ENCODE measurements at regions not wholly inside any gene's neighbourhood (a gene's known extent, or its start where the extent isn't known, plus 50 kb on each side); places are given as distances from the start of the nearest gene placed in this dataset.

- 36% methylated on average over 7 of the region's 7 CpGs for WGBS (ENCODE audit: insufficient coverage, low coverage, low lambda C conversion rate, missing lambda C conversion rate)
- TF ChIP-seq, protein P1, sequence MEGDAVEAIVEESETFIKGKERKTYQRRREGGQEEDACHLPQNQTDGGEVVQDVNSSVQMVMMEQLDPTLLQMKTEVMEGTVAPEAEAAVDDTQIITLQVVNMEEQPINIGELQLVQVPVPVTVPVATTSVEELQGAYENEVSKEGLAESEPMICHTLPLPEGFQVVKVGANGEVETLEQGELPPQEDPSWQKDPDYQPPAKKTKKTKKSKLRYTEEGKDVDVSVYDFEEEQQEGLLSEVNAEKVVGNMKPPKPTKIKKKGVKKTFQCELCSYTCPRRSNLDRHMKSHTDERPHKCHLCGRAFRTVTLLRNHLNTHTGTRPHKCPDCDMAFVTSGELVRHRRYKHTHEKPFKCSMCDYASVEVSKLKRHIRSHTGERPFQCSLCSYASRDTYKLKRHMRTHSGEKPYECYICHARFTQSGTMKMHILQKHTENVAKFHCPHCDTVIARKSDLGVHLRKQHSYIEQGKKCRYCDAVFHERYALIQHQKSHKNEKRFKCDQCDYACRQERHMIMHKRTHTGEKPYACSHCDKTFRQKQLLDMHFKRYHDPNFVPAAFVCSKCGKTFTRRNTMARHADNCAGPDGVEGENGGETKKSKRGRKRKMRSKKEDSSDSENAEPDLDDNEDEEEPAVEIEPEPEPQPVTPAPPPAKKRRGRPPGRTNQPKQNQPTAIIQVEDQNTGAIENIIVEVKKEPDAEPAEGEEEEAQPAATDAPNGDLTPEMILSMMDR (IDR thresholded peaks at IDR 0.05) = no peak
- TF ChIP-seq POLR2A (IDR thresholded peaks at IDR 0.05) = no peak
- Histone ChIP-seq H3K27ac (no peak overlapping the region), H3K4me3 (no peak overlapping the region), H3K27me3 (no peaks in the 10 kb centered on the region), H3K9me3 (no peaks in the 10 kb centered on the region), H3K4me1 (no peaks in the 10 kb centered on the region), H3K36me3 (no peaks in the 10 kb centered on the region)
- intact Hi-C loops (cut with DNase I) = no loop called here
- no peak for ATAC-seq
- no peak for DNase-seq
Measured at GRCh38 chr10:1928606-1929005, 191.3 kb upstream of the ADARB2 start.

- H3K27ac ChIP-seq = no peak overlapping the region
- H3K9me3 ChIP-seq = no peaks in the 10 kb centered on the region
- no peaks in the 10 kb centered on the region for H3K4me1 ChIP-seq
- intact Hi-C loops (cut with DNase I) = no loop called here
- H3K27me3 ChIP-seq = no peaks in the 10 kb centered on the region
- WGBS (ENCODE audit: insufficient coverage, low coverage, low lambda C conversion rate, missing lambda C conversion rate) = 71% methylated on average over 8 of the region's 12 CpGs
- TF ChIP-seq POLR2A (IDR thresholded peaks at IDR 0.05) = no peak
- TF ChIP-seq, protein P1 (IDR thresholded peaks at IDR 0.05) = no peak
- ATAC-seq (peak in 1 of 4 donors; percentile 22), DNase-seq (no peak)
- H3K4me3 ChIP-seq = no peak overlapping the region
- no peaks in the 10 kb centered on the region for H3K36me3 ChIP-seq
Measured at GRCh38 chr10:1923998-1924397, 186.7 kb upstream of the ADARB2 start.

- 14% methylated on average over 7 of the region's 8 CpGs for WGBS (ENCODE audit: insufficient coverage, low coverage, low lambda C conversion rate, missing lambda C conversion rate)
- Histone ChIP-seq H3K27me3 (no peaks in the 10 kb centered on the region), H3K4me3 (no peak overlapping the region), H3K27ac (no peak overlapping the region), H3K36me3 (no peaks in the 10 kb centered on the region), H3K4me1 (no peaks in the 10 kb centered on the region), H3K9me3 (no peaks in the 10 kb centered on the region)
- TF ChIP-seq POLR2A (IDR thresholded peaks at IDR 0.05) = no peak
- TF ChIP-seq, protein P1 (IDR thresholded peaks at IDR 0.05) = no peak
- ATAC-seq (no peak), DNase-seq (no peak)
- intact Hi-C loops (cut with DNase I) = no loop called here
Measured at GRCh38 chr10:1923586-1923985, 186.3 kb upstream of the ADARB2 start.

GRCh38 chr10:1920941-1921340 is 183.6 kb upstream of the ADARB2 start:
- Histone ChIP-seq H3K4me1 (no peaks in the 10 kb centered on the region), H3K36me3 (no peaks in the 10 kb centered on the region), H3K4me3 (no peak overlapping the region), H3K27me3 (no peaks in the 10 kb centered on the region), H3K9me3 (no peaks in the 10 kb centered on the region), H3K27ac (no peak overlapping the region)
- DNase-seq (no peak), ATAC-seq (no peak)
- intact Hi-C loops (cut with DNase I) = no loop called here
- WGBS (ENCODE audit: insufficient coverage, low coverage, low lambda C conversion rate, missing lambda C conversion rate) = 43% methylated on average over 4 of the region's 4 CpGs
- no peak for TF ChIP-seq POLR2A (IDR thresholded peaks at IDR 0.05)
- TF ChIP-seq, protein P1 (IDR thresholded peaks at IDR 0.05) = no peak

DNA sequence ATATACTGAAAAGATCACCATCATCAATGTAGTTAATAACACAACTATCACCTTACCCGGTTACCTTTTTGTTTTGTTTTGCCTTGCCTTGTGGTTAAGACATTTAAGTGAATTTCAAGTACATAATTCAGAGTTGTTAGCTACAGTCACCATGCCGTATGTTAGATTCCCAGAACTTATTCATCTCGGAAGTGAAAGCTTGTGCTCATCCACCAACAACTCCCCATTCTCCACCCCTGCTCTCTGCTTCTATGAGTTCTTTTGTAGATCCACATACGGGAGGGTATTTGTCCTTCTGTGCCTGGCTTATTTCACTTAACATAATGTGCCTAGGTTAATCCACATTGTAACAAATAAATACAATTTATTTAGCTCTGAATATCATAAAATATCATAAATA is 182.8 kb upstream of the ADARB2 start:
- H3K27me3 ChIP-seq = no peaks in the 10 kb centered on the region
- intact Hi-C loops (cut with DNase I) = no loop called here
- TF ChIP-seq POLR2A (IDR thresholded peaks at IDR 0.05) = no peak
- TF ChIP-seq, protein P1 (IDR thresholded peaks at IDR 0.05) = no peak
- no peaks in the 10 kb centered on the region for H3K9me3 ChIP-seq
- no peaks in the 10 kb centered on the region for H3K4me1 ChIP-seq
- H3K4me3 ChIP-seq = no peak overlapping the region
- 26% methylated on average over 4 of the region's 4 CpGs for WGBS (ENCODE audit: insufficient coverage, low coverage, low lambda C conversion rate, missing lambda C conversion rate)
- ATAC-seq (no peak), DNase-seq (no peak)
- H3K27ac ChIP-seq = no peak overlapping the region
- H3K36me3 ChIP-seq = no peaks in the 10 kb centered on the region

Data from right lobe of liver (tissue), 6 donors.